Lower leg skin (tissue), 3 donors: ENCODE measurements at regions not wholly inside any gene's neighbourhood (a gene's known extent, or its start where the extent isn't known, plus 50 kb on each side); places are given as distances from the start of the nearest gene placed in this dataset.

Experiments used
- POLR2A ChIP-seq, 2 donors: fragments of 450-650 bp; IDR thresholded peaks; one replicate each; pipeline ENCODE4 v1.6.1; 2016 to 2017; ENCODE audit warnings: antibody characterized with exemption in 2 of 2, mild to moderate bottlenecking in 1 of 2, moderate library complexity in 1 of 2
- TF ChIP-seq, protein P1 (sequence below), 3 donors: fragments of 450-650 bp; IDR thresholded peaks; one replicate each; pipeline ENCODE4 v1.5.1; 2016; ENCODE audit warnings: antibody characterized with exemption in 3 of 3, mild to moderate bottlenecking in 3 of 3, moderate library complexity in 2 of 3

GRCh38 chr4:107253090-107253489, 217.0 kb upstream of the DKK2 start:
- TF ChIP-seq, protein P1, sequence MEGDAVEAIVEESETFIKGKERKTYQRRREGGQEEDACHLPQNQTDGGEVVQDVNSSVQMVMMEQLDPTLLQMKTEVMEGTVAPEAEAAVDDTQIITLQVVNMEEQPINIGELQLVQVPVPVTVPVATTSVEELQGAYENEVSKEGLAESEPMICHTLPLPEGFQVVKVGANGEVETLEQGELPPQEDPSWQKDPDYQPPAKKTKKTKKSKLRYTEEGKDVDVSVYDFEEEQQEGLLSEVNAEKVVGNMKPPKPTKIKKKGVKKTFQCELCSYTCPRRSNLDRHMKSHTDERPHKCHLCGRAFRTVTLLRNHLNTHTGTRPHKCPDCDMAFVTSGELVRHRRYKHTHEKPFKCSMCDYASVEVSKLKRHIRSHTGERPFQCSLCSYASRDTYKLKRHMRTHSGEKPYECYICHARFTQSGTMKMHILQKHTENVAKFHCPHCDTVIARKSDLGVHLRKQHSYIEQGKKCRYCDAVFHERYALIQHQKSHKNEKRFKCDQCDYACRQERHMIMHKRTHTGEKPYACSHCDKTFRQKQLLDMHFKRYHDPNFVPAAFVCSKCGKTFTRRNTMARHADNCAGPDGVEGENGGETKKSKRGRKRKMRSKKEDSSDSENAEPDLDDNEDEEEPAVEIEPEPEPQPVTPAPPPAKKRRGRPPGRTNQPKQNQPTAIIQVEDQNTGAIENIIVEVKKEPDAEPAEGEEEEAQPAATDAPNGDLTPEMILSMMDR (IDR thresholded peaks at IDR 0.05): no peak
- no peak for TF ChIP-seq POLR2A (IDR thresholded peaks at IDR 0.05)
